ENCODE measurements at regions not wholly inside any gene's neighbourhood (a gene's known extent, or its start where the extent isn't known, plus 50 kb on each side); places are given as distances from the start of the nearest gene placed in this dataset.

- no peak for TF ChIP-seq CTCF (IDR thresholded peaks at IDR 0.05)
- no peak for TF ChIP-seq POLR2AphosphoS5 (IDR thresholded peaks at IDR 0.05)
- no peak for TF ChIP-seq POLR2A (IDR thresholded peaks at IDR 0.05)
Measured at GRCh38 chr5:153224651-153225050, 265.8 kb upstream of the GRIA1 start.
